CD14-positive monocyte (primary cell): ENCODE measurements at regions not wholly inside any gene's neighbourhood (a gene's known extent, or its start where the extent isn't known, plus 50 kb on each side); places are given as distances from the start of the nearest gene placed in this dataset.
A peak's percentile ranks its signal among the peaks of the same experiment; 100 is the strongest.

Experiments used
- DNase-seq, 3 donors: peaks; one replicate each; pipeline ENCODE4 v3.0.0-alpha.2; 2011 to 2022
- H2AFZ ChIP-seq: 2 replicates; pipeline ENCODE4 v1.6.0; 2012; ENCODE audit warnings: mild to moderate bottlenecking, low read depth, low read length, inconsistent platforms; ENCODE audit not compliant: insufficient read depth, poor library complexity, severe bottlenecking
- H3K27ac ChIP-seq, 2 donors: 1 replicate in 1 of 2; 2 replicates in 1 of 2; pipeline ENCODE4 v1.5.1; 2012 to 2013; ENCODE audit warnings: low read length in 2 of 2, control low read depth in 1 of 2, inconsistent platforms in 1 of 2, low read depth in 1 of 2, mild to moderate bottlenecking in 1 of 2
- H3K27me3 ChIP-seq, 2 donors: one replicate each; pipeline versions ENCODE4 v1.6.0 to v1.6.1; 2011 to 2013; ENCODE audit warnings: low read length in 2 of 2; ENCODE audit not compliant: control insufficient read depth in 2 of 2, insufficient read depth in 2 of 2
- H3K36me3 ChIP-seq, 2 donors: replicated peaks in 1 of 2; 1 replicate in 1 of 2; 2 replicates in 1 of 2; pipeline versions ENCODE4 v1.5.1 to v1.6.1; 2012 to 2013; ENCODE audit warnings: low read length in 2 of 2, control low read depth in 1 of 2, inconsistent platforms in 1 of 2, mild to moderate bottlenecking in 1 of 2; ENCODE audit not compliant: insufficient read depth in 2 of 2, control insufficient read depth in 1 of 2
- H3K4me1 ChIP-seq, 2 donors: 1 replicate in 1 of 2; 2 replicates in 1 of 2; pipeline versions ENCODE4 v1.5.1 to v1.6.1; 2012 to 2013; ENCODE audit warnings: low read length in 2 of 2, control low read depth in 1 of 2, inconsistent platforms in 1 of 2, mild to moderate bottlenecking in 1 of 2, moderate library complexity in 1 of 2; ENCODE audit not compliant: insufficient read depth in 2 of 2, control insufficient read depth in 1 of 2
- H3K4me2 ChIP-seq: replicated peaks from 2 replicates; pipeline ENCODE3; 2012; ENCODE audit warnings: low read length, moderate library complexity, mild to moderate bottlenecking; ENCODE audit not compliant: poor library complexity, severe bottlenecking; ENCODE audit errors: extremely low read depth
- H3K4me3 ChIP-seq, 3 experiments: fragments of 200-600 bp in 1 of 3; sonication (generic) in 1 of 3; replicated peaks in 1 of 3; 1 replicate in 2 of 3; 2 replicates in 1 of 3; pipeline ENCODE4 v1.5.1; 2011 to 2013; ENCODE audit warnings: low read length in 3 of 3, mild to moderate bottlenecking in 3 of 3, control low read depth in 2 of 3, low read depth in 2 of 3, inconsistent platforms in 1 of 3, moderate library complexity in 1 of 3
- H3K79me2 ChIP-seq: 2 replicates; pipeline ENCODE4 v1.6.0; 2012; ENCODE audit warnings: mild to moderate bottlenecking, control low read depth, inconsistent platforms, low read length, moderate library complexity; ENCODE audit not compliant: insufficient read depth
- H3K9ac ChIP-seq: 2 replicates; pipeline ENCODE4 v1.6.0; 2017; ENCODE audit warnings: low read length, mild to moderate bottlenecking; ENCODE audit not compliant: insufficient read depth, poor library complexity, severe bottlenecking
- H3K9me3 ChIP-seq, 2 donors: replicated peaks in 1 of 2; 1 replicate in 1 of 2; 2 replicates in 1 of 2; pipeline versions ENCODE4 v1.5.1 to v1.6.1; 2012 to 2013; ENCODE audit warnings: low read length in 2 of 2, control low read depth in 1 of 2; ENCODE audit not compliant: control insufficient read depth in 1 of 2, insufficient read depth in 1 of 2
- H4K20me1 ChIP-seq: 2 replicates; pipeline ENCODE4 v1.6.0; 2012; ENCODE audit warnings: mild to moderate bottlenecking, low read length, control low read depth, moderate library complexity; ENCODE audit not compliant: insufficient read depth
- H3K27ac Mint-ChIP-seq, 7 donors: one replicate each; pipeline ENCODE4 v1.8.0; 2020; ENCODE audit warnings: mild to moderate bottlenecking in 7 of 7, mixed read lengths in 7 of 7, moderate library complexity in 6 of 7, inconsistent platforms in 2 of 7
- H3K27me3 Mint-ChIP-seq, 3 donors: one replicate each; pipeline ENCODE4 v1.8.0; 2021 to 2022; ENCODE audit warnings: low read depth in 3 of 3, mild to moderate bottlenecking in 3 of 3, mixed read lengths in 3 of 3, moderate library complexity in 3 of 3, inconsistent platforms in 1 of 3
- H3K36me3 Mint-ChIP-seq, 2 donors: one replicate each; pipeline ENCODE4 v1.8.0; 2020; ENCODE audit warnings: mixed read lengths in 2 of 2, inconsistent platforms in 1 of 2, mild to moderate bottlenecking in 1 of 2
- H3K4me1 Mint-ChIP-seq: one replicate; pipeline ENCODE4 v1.8.0; 2020; ENCODE audit warnings: mild to moderate bottlenecking, mixed read lengths
- H3K4me3 Mint-ChIP-seq, 2 donors: one replicate each; pipeline ENCODE4 v1.8.0; 2020; ENCODE audit warnings: mild to moderate bottlenecking in 2 of 2, mixed read lengths in 2 of 2, moderate library complexity in 1 of 2
- H3K9me3 Mint-ChIP-seq, 7 donors: one replicate each; pipeline ENCODE4 v1.8.0; 2020 to 2022; ENCODE audit warnings: mixed read lengths in 7 of 7, mild to moderate bottlenecking in 6 of 7, moderate library complexity in 6 of 7, inconsistent platforms in 2 of 7
- CTCF ChIP-seq: fragments of 200-600 bp; IDR thresholded peaks from one replicate; pipeline ENCODE4 v1.8.0; 2022; ENCODE audit warnings: antibody characterized with exemption, mild to moderate bottlenecking
- WGBS: methylation state at CpG from one replicate; pipeline ENCODE4 v1.1.5; 2013; ENCODE audit warnings: missing lambda C conversion rate; ENCODE audit not compliant: insufficient coverage; 5-methylcytosine and 5-hydroxymethylcytosine counted together
- intact Hi-C, 2 donors: fragments of 100-400 bp; cut with micrococcal nuclease; formaldehyde crosslinking; loops; one replicate each; pipeline versions ENCODE4 v1.15.0 to v1.15.1; 2023

- no peak overlapping the region for H3K4me2 ChIP-seq
- no peaks in the 10 kb centered on the region for H3K79me2 ChIP-seq
- TF ChIP-seq CTCF: no peak
- H3K27ac ChIP-seq: no peak overlapping the region
- H3K27me3 ChIP-seq: no peaks in the 10 kb centered on the region
- no peak overlapping the region for H3K4me3 ChIP-seq
- no peaks in the 10 kb centered on the region for H4K20me1 ChIP-seq
- no peaks in the 10 kb centered on the region for H3K9me3 ChIP-seq
- no peaks in the 10 kb centered on the region for H3K36me3 ChIP-seq
- no peak overlapping the region for H2AFZ ChIP-seq
- no peak overlapping the region for H3K9ac ChIP-seq
- 90% methylated on average over 2 of the region's 7 CpGs for WGBS
- Mint-ChIP-seq H3K27ac (no peak overlapping the region), H3K4me1 (peaks cover 6% of the 10 kb centered on the region), H3K4me3 (no peak overlapping the region), H3K9me3 (no peaks in the 10 kb centered on the region), H3K36me3 (peaks cover 0 to 5% of the 10 kb centered on the region in 2 donors), H3K27me3 (peaks cover 2 to 4% (median 2%) of the 10 kb centered on the region in 3 donors)
- intact Hi-C loops: no loop called here
- peaks cover 0 to 5% of the 10 kb centered on the region in 2 donors for H3K4me1 ChIP-seq
- DNase-seq: no peak
Observed at GRCh38 chr17:43326490-43327275, 72.1 kb upstream of the ARL4D start.

DNA sequence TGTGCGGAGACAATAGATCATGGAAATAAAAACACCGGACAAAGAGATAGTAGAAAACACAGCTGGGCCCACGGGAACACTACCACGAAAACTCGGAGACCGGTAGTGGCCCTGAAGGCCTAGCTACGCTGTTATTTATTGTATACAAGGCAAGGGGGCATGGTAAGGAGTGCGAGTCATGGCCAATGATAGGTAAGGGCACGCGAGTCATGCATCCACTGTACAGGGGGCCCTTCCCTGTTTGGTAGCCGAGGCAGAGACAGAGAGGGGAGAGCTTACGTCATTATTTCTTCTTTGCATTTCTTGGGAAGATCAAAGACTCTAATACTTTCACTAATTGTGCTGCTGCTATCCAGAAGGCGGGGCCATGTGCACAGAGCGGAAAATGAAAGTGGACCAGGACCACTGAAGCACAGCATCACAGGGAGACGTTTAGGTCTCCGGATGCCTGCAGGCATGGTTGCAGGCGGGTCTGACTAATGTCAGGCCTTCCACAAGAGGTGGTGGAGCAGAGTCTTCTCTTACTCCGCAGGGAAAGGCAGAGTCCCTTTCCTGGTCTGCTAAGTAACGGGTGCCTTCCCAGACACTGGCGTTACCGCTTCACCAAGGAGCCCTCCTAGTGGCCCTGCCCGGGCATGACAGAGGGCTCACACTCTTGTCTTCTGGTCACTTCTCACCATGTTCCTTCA lies 74.4 kb upstream of the ARL4D start:
- H3K4me1 ChIP-seq: peaks cover 0 to 5% of the 10 kb centered on the region in 2 donors
- Mint-ChIP-seq H3K27me3 (peaks cover 2 to 4% (median 3%) of the 10 kb centered on the region in 3 donors), H3K36me3 (peaks cover 0 to 8% of the 10 kb centered on the region in 2 donors), H3K4me1 (peaks cover 6% of the 10 kb centered on the region), H3K9me3 (peaks cover 0 to 10% (median 7%) of the 10 kb centered on the region in 7 donors), H3K4me3 (peak overlapping the region in 1 of 2 donors; percentile 41), H3K27ac (no peak overlapping the region)
- H3K4me3 ChIP-seq: no peak overlapping the region
- no peaks in the 10 kb centered on the region for H3K27me3 ChIP-seq
- H2AFZ ChIP-seq: no peak overlapping the region
- no peak overlapping the region for H3K4me2 ChIP-seq
- H4K20me1 ChIP-seq: no peaks in the 10 kb centered on the region
- no peak overlapping the region for H3K27ac ChIP-seq
- no peaks in the 10 kb centered on the region for H3K36me3 ChIP-seq
- peaks cover 6% of the 10 kb centered on the region in 2 donors for H3K9me3 ChIP-seq
- H3K79me2 ChIP-seq: no peaks in the 10 kb centered on the region
- no peak for DNase-seq
- WGBS: 95% methylated on average over 13 of the region's 22 CpGs
- H3K9ac ChIP-seq: no peak overlapping the region
- intact Hi-C loops: no loop called here
- peak; percentile 26 for TF ChIP-seq CTCF
